Body of pancreas (tissue), 4 donors: ENCODE measurements at regions not wholly inside any gene's neighbourhood (a gene's known extent, or its start where the extent isn't known, plus 50 kb on each side); places are given as distances from the start of the nearest gene placed in this dataset.

Source experiments
- POLR2A ChIP-seq, 3 donors: fragments of 450-650 bp; IDR thresholded peaks; one replicate each; pipeline ENCODE4 v1.6.1; 2016; ENCODE audit warnings: antibody characterized with exemption in 3 of 3, mild to moderate bottlenecking in 2 of 3
- TF ChIP-seq, protein P1 (sequence below), 7 experiments: fragments of 450-650 bp in 4 of 7; fragments of 200-600 bp in 3 of 7; sonication (generic) in 3 of 7; IDR thresholded peaks; one replicate each; pipeline ENCODE4 v1.5.1; 2016 to 2019; ENCODE audit warnings: antibody characterized with exemption in 7 of 7

DNA sequence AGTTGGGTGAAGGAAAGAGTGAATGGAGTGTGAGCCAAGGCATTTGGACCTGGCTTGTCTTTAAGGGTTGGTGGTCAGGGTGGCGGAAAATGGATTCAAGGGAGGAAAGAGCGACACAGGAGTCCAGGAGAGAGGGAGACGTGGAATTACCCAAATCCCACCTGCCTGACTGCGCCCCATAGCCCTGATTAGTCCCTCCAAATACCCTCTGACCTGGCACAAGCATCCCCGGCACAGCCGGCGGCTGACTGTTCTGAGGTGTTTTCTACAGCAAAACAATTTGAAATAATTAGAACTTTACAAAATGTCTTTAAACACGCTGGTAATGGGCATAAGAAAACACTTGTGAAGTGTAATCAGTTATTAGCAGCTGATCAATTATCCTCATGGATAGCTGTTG is 175.8 kb downstream of the PHETA1 start:
- TF ChIP-seq, protein P1, sequence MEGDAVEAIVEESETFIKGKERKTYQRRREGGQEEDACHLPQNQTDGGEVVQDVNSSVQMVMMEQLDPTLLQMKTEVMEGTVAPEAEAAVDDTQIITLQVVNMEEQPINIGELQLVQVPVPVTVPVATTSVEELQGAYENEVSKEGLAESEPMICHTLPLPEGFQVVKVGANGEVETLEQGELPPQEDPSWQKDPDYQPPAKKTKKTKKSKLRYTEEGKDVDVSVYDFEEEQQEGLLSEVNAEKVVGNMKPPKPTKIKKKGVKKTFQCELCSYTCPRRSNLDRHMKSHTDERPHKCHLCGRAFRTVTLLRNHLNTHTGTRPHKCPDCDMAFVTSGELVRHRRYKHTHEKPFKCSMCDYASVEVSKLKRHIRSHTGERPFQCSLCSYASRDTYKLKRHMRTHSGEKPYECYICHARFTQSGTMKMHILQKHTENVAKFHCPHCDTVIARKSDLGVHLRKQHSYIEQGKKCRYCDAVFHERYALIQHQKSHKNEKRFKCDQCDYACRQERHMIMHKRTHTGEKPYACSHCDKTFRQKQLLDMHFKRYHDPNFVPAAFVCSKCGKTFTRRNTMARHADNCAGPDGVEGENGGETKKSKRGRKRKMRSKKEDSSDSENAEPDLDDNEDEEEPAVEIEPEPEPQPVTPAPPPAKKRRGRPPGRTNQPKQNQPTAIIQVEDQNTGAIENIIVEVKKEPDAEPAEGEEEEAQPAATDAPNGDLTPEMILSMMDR (IDR thresholded peaks at IDR 0.05): no peak
- no peak for TF ChIP-seq POLR2A (IDR thresholded peaks at IDR 0.05)
